GM18858 (cell line): ENCODE measurements at regions not wholly inside any gene's neighbourhood (a gene's known extent, or its start where the extent isn't known, plus 50 kb on each side); places are given as distances from the start of the nearest gene placed in this dataset.
"Not testable (repeated sequence)": the region's sequence is repeated elsewhere in the genome, so short reads cannot be mapped to it uniquely, and the experiment has no call there.

Source experiments
- ATAC-seq: cut with Tn5 transposase; IDR thresholded peaks from one replicate; pipeline ENCODE4 v1.9.1; 2021; ENCODE audit not compliant: unreplicated experiment

GRCh38 chr1:65581119-65581518 is 160.7 kb downstream of the LEPR start:
- no peak for ATAC-seq

GRCh38 chr1:65584399-65584798 is 163.9 kb downstream of the LEPR start:
- no peak for ATAC-seq

GRCh38 chr1:65590279-65590678 is 169.8 kb downstream of the LEPR start:
- no peak for ATAC-seq

GRCh38 chr1:65593516-65593915 is 173.0 kb downstream of the LEPR start:
- ATAC-seq: no peak

DNA sequence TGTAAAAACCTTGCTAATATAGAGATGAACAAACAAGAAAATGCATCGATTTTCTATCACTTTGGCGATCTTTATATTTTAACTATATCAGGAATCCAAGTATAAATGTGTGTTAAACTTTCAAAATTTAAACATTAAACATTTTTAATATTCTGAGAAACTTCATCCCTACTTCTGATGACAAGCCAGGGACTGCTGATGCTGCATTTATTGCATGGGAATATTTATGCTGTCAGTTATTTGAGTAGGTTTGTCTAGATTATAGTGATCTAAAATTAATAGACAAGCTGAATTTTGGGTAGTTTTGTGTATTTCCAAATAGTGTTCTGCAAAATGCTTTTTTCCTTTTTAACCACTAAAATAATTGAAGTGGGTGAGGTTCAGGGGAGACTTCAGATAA is 175.3 kb downstream of the LEPR start:
- ATAC-seq: no peak

DNA sequence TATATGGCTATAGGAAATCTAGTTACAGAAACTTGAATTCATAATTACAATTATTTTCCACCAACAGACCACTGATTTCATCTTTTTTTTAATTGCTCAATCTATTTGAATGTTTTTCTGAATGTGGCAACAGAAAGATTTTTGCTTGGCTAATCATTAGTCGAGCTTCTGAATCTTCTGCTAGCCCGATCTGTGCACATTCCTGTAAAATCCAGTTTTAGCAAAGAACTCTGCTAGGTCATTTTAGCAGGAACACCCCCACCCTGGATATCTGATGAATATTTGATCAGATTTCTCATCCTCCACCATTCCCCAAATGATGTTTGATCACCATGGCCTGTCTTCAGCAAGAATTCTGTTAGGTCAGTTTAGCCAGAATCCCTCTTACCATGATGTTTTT is 176.3 kb downstream of the LEPR start:
- ATAC-seq: no peak

DNA sequence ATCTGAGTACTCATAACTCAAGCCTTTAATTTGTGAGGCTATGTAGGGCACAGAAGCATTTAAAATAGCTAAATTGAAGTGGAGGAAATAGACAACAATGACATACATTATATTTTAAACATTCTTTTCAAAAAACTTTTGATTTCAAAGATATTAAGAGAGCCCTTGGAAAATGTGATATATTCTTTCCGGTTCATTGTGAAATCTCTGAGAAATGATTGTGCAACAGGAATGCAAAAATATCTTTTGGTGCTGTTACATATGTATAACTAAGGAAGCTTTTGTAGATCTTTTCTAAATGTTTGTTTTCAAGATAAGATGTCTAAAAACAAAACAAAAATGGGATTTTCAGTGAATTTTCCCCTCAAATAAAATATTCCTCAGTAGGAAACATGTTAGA is 185.2 kb downstream of the LEPR start:
- no peak for ATAC-seq

DNA sequence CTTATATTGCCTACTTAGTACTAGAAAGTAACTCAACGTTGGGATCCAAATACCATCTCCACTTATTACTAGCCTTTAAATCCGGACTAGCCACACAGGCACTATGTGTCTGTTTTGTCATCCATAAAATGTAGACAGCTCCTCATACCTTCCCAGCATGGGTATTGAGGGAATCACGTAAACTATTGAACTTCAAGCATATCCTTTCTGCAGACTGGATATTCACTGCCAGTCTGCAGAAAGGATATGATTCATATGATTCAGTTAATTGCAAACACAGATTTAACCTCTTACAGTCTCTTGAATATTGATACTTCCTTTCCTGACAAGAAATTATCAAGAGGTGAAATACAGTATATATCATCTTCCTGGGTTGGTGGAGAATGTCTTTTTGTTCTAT is 186.0 kb downstream of the LEPR start:
- no peak for ATAC-seq

DNA sequence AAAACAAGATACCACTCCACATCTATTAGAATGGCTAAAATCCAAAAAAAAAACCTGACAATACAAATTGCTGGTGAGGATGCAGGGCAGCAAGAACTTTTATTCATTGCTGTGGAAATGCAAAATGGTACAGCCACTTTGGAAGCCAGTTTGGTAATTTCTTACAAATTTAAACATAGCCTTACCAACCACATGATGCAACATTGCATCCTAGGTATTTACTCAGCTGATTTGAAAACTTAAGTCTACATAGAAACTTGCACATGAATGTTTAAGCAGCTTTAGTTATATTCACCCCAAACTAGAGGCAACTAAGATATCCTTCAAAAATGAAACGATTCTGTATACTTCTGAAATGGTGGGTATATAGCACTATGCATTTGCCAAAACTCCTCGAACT is 178.8 kb upstream of the PDE4B start:
- no peak for ATAC-seq

- ATAC-seq: no peak
Observed at GRCh38 chr1:65615859-65616258, 176.8 kb upstream of the PDE4B start.

DNA sequence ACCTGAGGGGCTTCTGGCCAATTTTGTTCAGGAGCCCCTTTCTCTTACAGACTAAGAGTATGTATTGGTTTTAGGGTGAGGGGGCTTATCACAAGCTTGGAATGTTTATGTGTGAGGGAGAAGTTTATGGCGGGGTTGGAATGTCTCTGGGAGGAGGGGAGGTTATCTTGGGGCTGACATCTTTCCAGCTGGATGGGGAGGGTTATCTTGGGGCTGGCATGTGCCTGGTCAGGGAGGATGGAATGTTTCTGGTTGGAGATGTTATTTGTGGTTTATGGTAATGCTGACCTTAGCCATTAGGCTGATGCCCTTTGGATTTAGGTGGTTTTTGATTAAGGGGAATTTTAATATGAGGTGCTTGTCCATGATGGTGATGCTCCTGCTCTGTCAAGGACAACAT is 171.0 kb upstream of the PDE4B start:
- ATAC-seq: not testable (repeated sequence)

DNA sequence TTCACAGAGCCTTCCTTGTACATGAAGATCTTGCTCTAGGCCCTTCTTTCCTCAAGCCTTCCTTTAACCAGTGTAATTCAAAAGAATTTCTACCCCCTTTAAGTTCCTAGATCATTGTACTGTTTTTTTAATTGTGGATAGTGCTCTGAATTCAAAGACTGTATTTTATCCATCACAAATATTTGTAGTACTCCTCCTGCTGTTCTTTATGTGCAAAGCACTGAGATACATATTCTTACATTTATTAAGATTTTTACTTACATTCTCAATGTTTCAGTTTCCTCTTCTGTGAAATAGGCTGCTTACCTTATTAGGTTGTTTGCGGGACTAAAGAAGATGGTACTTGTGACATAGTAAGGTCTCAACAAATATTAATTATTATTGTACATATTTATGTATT is 168.8 kb upstream of the PDE4B start:
- no peak for ATAC-seq

- ATAC-seq: no peak
Observed at GRCh38 chr1:65625528-65625927, 167.2 kb upstream of the PDE4B start.

- ATAC-seq: no peak
Observed at GRCh38 chr1:65626003-65626402, 166.7 kb upstream of the PDE4B start.

- ATAC-seq: no peak
Observed at GRCh38 chr1:65629788-65630187, 162.9 kb upstream of the PDE4B start.

DNA sequence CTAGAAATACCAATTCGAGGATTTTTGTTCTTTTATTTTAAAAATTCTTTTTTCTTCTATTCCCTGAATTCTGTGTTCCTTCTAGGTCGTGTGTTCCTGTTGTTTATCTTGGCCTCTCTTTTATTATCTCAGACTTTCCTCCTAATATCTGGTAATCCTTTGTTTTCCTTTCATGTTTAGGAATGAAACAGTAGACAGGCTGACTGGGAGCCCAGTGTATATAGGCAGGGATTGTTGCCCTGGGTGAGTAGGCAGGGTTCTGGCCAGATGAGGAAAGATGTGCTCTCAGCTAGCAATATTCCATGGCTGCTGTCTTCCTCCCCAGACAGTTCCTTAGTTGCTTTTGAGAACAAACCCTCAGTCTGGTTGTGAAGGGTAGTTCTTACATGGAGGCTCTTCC is 161.8 kb upstream of the PDE4B start:
- no peak for ATAC-seq

DNA sequence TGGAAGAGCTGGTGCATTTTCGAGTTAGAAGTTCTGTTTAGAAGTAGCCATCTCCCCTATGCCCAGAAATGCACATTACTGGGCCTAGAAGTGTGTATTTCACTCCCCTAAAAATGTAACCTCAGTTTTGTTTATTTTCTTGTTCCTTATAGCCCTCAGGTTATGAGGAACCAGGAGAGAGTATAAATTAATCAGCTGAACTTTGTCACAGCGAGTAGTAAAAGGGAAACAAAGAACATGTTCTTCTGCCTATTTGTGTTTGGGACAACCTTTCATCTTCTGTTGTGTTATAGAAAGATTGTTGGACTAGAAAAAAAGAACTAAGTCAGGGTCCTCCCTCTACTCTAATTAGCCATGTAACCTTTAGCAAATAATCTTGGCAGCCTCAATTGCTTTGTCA is 160.5 kb upstream of the PDE4B start:
- no peak for ATAC-seq

DNA sequence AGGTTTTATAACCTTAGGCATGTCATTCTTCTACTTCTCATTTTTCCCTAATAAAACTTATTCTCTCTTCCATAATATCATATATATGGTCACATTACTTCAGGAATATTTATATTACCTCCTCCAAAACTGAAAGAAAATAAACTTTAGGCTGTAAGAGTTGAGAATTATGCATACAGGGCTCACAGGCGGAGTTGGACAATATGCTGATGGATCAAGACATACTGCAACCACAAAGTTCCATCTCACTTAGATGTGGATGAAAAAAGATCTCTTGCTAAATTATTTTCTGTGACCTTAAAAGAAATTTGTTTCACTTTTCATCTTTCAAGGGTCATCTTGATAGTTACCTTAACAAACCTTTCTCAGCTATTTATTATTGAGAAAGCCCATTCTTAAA is 152.6 kb upstream of the PDE4B start:
- ATAC-seq: no peak

GRCh38 chr1:65649185-65649584 is 143.5 kb upstream of the PDE4B start:
- ATAC-seq: not testable (repeated sequence)

- no peak for ATAC-seq
Observed at GRCh38 chr1:65650682-65651081, 142.0 kb upstream of the PDE4B start.

GRCh38 chr1:65654526-65654925 is 138.2 kb upstream of the PDE4B start:
- ATAC-seq: not testable (repeated sequence)

DNA sequence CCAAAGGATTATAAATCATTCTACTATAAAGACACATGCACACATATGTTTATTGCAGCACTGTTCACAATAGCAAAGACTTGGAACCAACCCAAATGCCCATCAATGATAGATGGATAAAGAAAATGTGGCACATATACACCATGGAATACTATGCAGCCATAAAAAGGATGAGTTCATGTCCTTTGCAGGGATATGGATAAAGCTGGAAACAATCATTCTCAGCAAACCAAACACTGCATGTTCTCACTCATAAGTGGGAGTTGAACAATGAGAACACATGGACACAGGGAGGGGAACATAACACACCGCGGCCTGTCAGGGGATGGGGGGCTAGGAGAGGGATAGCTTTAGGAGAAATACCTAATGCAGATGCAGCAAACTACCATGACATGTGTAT is 135.1 kb upstream of the PDE4B start:
- ATAC-seq: not testable (repeated sequence)

- ATAC-seq: no peak
Observed at GRCh38 chr1:65658122-65658521, 134.6 kb upstream of the PDE4B start.

DNA sequence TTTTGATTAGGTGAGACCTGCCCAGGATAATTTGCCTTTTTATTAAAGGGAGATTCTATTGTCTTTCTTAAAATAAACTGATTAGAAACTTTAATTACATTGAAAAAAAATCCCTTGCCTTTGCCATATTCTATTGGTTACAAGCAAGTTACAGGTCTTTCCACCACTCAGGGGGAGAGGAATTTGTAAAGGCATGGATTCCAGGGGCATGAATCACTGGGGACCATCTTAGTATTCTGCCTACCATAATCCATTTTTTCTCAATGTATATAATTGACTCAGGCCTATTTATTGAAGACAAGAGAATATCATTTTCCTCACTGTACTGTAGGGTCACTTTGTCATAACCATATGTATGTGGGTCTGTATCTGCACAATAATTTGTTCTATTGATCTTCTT is 124.3 kb upstream of the PDE4B start:
- ATAC-seq: no peak
